ENCODE measurements at regions not wholly inside any gene's neighbourhood (a gene's known extent, or its start where the extent isn't known, plus 50 kb on each side); places are given as distances from the start of the nearest gene placed in this dataset.

- no peak for TF ChIP-seq CTCF (IDR thresholded peaks at IDR 0.05)
- TF ChIP-seq EZH2 (IDR thresholded peaks at IDR 0.05; ENCODE audit: borderline replicate concordance, insufficient read depth, low read depth, low read length, poor library complexity, severe bottlenecking) = no peak
These were observed 231.1 kb upstream of the ADARB2 start for GRCh38 chr10:1968257-1969033.

Measured in B cell (primary cell).